GM19240 (cell line): ENCODE measurements at regions not wholly inside any gene's neighbourhood (a gene's known extent, or its start where the extent isn't known, plus 50 kb on each side); places are given as distances from the start of the nearest gene placed in this dataset.

Source experiments
- DNase-seq: peaks from one replicate; pipeline ENCODE4 v3.0.0; 2011; ENCODE audit warnings: low spot score; ENCODE audit not compliant: insufficient read length

GRCh38 chr12:127629066-127629820, 637.7 kb upstream of the TMEM132C start:
- DNase-seq: no peak

GRCh38 chr12:127632461-127632860, 634.5 kb upstream of the TMEM132C start:
- DNase-seq: no peak

- no peak for DNase-seq
These were observed 631.1 kb upstream of the TMEM132C start for GRCh38 chr12:127635838-127636237.

- DNase-seq: no peak
These were observed 630.1 kb upstream of the TMEM132C start for GRCh38 chr12:127636882-127637281.

- no peak for DNase-seq
These were observed 626.6 kb upstream of the TMEM132C start for GRCh38 chr12:127640181-127640886.

GRCh38 chr12:127642208-127642607, 624.8 kb upstream of the TMEM132C start:
- no peak for DNase-seq

- no peak for DNase-seq
These were observed 618.6 kb upstream of the TMEM132C start for GRCh38 chr12:127648321-127648720.

GRCh38 chr12:127649961-127650360, 617.0 kb upstream of the TMEM132C start:
- DNase-seq: no peak

GRCh38 chr12:127650626-127651025, 616.3 kb upstream of the TMEM132C start:
- DNase-seq: no peak

- no peak for DNase-seq
These were observed 614.7 kb upstream of the TMEM132C start for GRCh38 chr12:127652281-127652680.

GRCh38 chr12:127654383-127654985, 612.5 kb upstream of the TMEM132C start:
- DNase-seq: no peak

- DNase-seq: no peak
These were observed 611.3 kb upstream of the TMEM132C start for GRCh38 chr12:127655691-127656090.

- DNase-seq: no peak
These were observed 610.7 kb upstream of the TMEM132C start for GRCh38 chr12:127656266-127656665.

GRCh38 chr12:127657036-127657435, 609.9 kb upstream of the TMEM132C start:
- DNase-seq: no peak

GRCh38 chr12:127660961-127661360, 606.0 kb upstream of the TMEM132C start:
- no peak for DNase-seq

- DNase-seq: no peak
These were observed 603.3 kb upstream of the TMEM132C start for GRCh38 chr12:127663716-127664115.

- no peak for DNase-seq
These were observed 602.1 kb upstream of the TMEM132C start for GRCh38 chr12:127664901-127665300.

- DNase-seq: no peak
These were observed 599.8 kb upstream of the TMEM132C start for GRCh38 chr12:127667131-127667685.

- DNase-seq: no peak
These were observed 596.7 kb upstream of the TMEM132C start for GRCh38 chr12:127670294-127670693.

- no peak for DNase-seq
These were observed 596.2 kb upstream of the TMEM132C start for GRCh38 chr12:127670796-127671195.

GRCh38 chr12:127675936-127676335, 591.0 kb upstream of the TMEM132C start:
- DNase-seq: no peak

- DNase-seq: no peak
These were observed 589.3 kb upstream of the TMEM132C start for GRCh38 chr12:127677537-127678131.
